ENCODE measurements at regions not wholly inside any gene's neighbourhood (a gene's known extent, or its start where the extent isn't known, plus 50 kb on each side); places are given as distances from the start of the nearest gene placed in this dataset.

DNA sequence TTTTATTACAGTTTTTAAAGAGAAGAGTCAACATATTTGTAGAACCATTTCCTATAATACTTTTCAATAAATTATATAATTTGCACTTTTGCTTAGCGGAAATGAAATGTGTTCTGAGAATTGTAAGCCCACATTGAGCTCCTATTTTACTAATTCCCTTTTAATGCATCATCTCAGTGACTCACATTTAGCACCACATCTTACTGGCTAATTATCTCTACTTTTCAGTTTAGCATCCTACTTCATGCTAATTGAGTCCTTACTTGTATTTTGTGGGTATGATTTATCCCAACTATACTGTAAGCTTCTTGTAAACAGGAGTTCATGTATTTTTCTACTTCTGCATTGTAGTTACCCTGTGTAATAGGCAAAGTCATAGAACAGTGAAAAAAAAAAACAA lies 67.5 kb downstream of the TMX1 start:
- Histone ChIP-seq H3K36me3 (no peaks in the 10 kb centered on the region), H3K27ac (no peak overlapping the region), H3K4me3 (no peak overlapping the region), H3K27me3 (no peaks in the 10 kb centered on the region), H3K9me3 (no peaks in the 10 kb centered on the region), H3K4me1 (peaks cover 10 to 14% of the 10 kb centered on the region in 2 donors)
- in situ Hi-C loops (cut with MboI; ENCODE audit: low sequenced_read_pairs in 4 of 4), result no loop called here
- TF ChIP-seq, protein P1, sequence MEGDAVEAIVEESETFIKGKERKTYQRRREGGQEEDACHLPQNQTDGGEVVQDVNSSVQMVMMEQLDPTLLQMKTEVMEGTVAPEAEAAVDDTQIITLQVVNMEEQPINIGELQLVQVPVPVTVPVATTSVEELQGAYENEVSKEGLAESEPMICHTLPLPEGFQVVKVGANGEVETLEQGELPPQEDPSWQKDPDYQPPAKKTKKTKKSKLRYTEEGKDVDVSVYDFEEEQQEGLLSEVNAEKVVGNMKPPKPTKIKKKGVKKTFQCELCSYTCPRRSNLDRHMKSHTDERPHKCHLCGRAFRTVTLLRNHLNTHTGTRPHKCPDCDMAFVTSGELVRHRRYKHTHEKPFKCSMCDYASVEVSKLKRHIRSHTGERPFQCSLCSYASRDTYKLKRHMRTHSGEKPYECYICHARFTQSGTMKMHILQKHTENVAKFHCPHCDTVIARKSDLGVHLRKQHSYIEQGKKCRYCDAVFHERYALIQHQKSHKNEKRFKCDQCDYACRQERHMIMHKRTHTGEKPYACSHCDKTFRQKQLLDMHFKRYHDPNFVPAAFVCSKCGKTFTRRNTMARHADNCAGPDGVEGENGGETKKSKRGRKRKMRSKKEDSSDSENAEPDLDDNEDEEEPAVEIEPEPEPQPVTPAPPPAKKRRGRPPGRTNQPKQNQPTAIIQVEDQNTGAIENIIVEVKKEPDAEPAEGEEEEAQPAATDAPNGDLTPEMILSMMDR (IDR thresholded peaks at IDR 0.05 in 4 of 5, conservative IDR thresholded peaks at IDR 0.05 in 1 of 5), result no peak
- no peak for TF ChIP-seq POLR2A (IDR thresholded peaks at IDR 0.05)
- DNase-seq (no peak), ATAC-seq (no peak)
- intact Hi-C loops (cut with DNase I; ENCODE audit: low total_unique reads), result no loop called here

DNA sequence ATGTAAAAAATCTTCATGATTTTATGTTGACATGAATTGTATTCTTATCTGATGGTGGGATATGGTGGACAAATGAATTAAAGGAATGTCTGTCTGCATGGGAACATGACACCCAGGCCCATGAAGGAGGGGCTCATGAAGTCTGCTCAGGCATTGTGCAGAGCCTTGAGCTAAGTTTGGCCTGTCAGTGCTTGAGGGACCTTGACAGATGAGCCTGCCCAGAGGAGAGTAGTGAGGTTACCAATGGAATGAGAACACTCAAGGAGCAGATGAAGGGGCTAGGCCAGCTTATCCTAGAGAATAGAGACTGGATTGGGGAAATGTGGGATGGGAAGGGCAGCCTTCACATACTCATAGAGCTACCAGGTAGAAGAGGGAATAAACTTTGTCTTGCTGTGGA lies 68.8 kb downstream of the TMX1 start:
- no peaks in the 10 kb centered on the region for H3K36me3 ChIP-seq
- H3K27ac ChIP-seq, result no peak overlapping the region
- intact Hi-C loops (cut with DNase I; ENCODE audit: low total_unique reads), result no loop called here
- in situ Hi-C loops (cut with MboI; ENCODE audit: low sequenced_read_pairs in 4 of 4), result no loop called here
- no peak overlapping the region for H3K4me3 ChIP-seq
- H3K4me1 ChIP-seq, result peaks cover 10 to 14% of the 10 kb centered on the region in 2 donors
- H3K27me3 ChIP-seq, result no peaks in the 10 kb centered on the region
- TF ChIP-seq, protein P1 (IDR thresholded peaks at IDR 0.05 in 4 of 5, conservative IDR thresholded peaks at IDR 0.05 in 1 of 5), result no peak
- no peak for TF ChIP-seq POLR2A (IDR thresholded peaks at IDR 0.05)
- ATAC-seq, result no peak
- no peak for DNase-seq
- H3K9me3 ChIP-seq, result no peaks in the 10 kb centered on the region

DNA sequence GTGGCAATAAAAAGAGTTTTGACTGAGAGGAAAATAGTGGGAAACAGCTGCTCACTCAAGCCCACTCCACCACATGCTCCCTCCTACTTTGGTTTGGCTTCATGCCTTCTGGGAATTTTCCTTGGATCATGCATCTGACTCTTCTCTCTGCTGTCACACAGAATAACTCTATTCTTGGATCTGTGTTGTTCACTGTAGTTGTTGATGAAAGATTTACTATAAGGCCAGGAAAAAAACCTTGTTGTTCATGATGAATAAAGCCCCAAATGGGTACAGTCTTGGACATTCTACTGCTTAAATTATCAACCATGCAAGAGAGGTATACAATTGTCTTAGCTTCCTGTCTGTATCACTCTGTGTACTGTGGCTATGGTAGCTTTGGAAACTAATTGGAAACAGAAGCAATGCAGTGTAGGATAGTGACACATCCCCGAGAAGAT lies 70.5 kb downstream of the TMX1 start:
- DNase-seq (peak in 1 of 2 donors; percentile 8), ATAC-seq (peak; percentile 60 to 79)
- H3K9me3 ChIP-seq, result no peaks in the 10 kb centered on the region
- H3K4me1 ChIP-seq, result peaks cover 10 to 14% of the 10 kb centered on the region in 2 donors
- peak overlapping the region in 3 of 4 donors; percentile 23 to 35 (median 28) for H3K27ac ChIP-seq
- H3K36me3 ChIP-seq, result no peaks in the 10 kb centered on the region
- no peaks in the 10 kb centered on the region for H3K27me3 ChIP-seq
- in situ Hi-C loops (cut with MboI; ENCODE audit: low sequenced_read_pairs in 4 of 4) (no loop called here), intact Hi-C loops (cut with DNase I; ENCODE audit: low total_unique reads) (no loop called here)
- TF ChIP-seq, protein P1 (IDR thresholded peaks at IDR 0.05 in 4 of 5, conservative IDR thresholded peaks at IDR 0.05 in 1 of 5), result no peak
- TF ChIP-seq POLR2A (IDR thresholded peaks at IDR 0.05), result no peak
- no peak overlapping the region for H3K4me3 ChIP-seq

DNA sequence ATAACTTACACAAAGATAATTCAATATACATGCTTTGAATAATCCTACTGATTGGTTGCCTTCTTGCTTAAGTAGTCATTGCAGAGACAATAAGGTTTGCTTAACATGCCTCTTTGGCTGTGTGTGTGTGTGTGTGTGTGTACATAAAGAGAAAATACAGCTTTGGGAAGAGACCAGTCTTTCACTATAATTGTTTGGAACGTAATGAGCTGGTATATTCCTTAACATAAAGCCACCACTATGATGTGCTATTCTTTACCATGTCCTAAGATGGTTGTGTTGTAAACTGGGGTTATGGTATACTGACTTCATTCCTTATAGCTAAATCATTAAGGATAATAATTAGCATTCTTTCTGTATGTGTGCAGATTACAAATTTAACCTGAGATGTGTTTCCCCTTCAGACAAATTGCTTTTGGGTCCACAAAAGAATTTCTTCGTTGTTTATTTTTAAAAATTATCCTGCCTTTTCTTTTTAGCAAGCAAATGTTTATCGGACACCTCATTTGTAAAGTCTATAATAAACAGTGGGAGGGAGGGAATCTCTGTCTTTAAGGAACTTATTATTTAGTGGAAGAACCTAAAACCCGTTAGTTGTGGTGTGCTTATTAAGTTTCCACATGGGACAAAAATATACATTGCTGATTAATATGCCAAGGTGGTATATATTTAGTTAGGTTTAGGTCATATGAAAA lies 74.4 kb downstream of the TMX1 start:
- no peak for ATAC-seq
- Histone ChIP-seq H3K9me3 (no peaks in the 10 kb centered on the region), H3K27ac (no peak overlapping the region), H3K4me3 (no peak overlapping the region), H3K4me1 (peaks cover 15 to 19% of the 10 kb centered on the region in 2 donors), H3K27me3 (no peaks in the 10 kb centered on the region), H3K36me3 (no peaks in the 10 kb centered on the region)
- DNase-seq, result no peak
- TF ChIP-seq, protein P1 (IDR thresholded peaks at IDR 0.05 in 4 of 5, conservative IDR thresholded peaks at IDR 0.05 in 1 of 5), result no peak
- no peak for TF ChIP-seq POLR2A (IDR thresholded peaks at IDR 0.05)
- in situ Hi-C loops (cut with MboI; ENCODE audit: low sequenced_read_pairs in 4 of 4) (no loop called here), intact Hi-C loops (cut with DNase I; ENCODE audit: low total_unique reads) (no loop called here)

DNA sequence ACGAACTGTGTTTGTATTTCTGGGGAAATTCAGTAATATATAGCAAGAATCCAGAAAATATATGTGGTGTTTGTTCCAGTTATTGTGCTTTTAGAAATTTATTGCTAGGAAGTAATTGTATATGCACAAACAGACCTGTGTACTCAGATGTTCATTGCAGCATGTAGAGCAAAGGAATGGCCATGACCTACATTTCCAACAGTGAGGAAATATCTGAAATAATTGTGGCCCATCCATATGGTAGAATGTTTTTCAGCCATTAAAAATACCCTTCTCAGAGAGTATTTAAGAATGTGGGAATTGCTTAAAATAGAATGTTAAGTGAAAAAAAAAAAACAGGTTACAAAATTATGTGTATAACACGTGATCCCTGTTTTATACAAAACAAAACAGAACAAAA lies 77.3 kb downstream of the TMX1 start:
- TF ChIP-seq POLR2A (IDR thresholded peaks at IDR 0.05), result no peak
- TF ChIP-seq, protein P1 (IDR thresholded peaks at IDR 0.05 in 4 of 5, conservative IDR thresholded peaks at IDR 0.05 in 1 of 5), result no peak
- H3K27ac ChIP-seq, result no peak overlapping the region
- ATAC-seq (no peak), DNase-seq (no peak)
- peaks cover 5 to 11% of the 10 kb centered on the region in 2 donors for H3K4me1 ChIP-seq
- no peaks in the 10 kb centered on the region for H3K27me3 ChIP-seq
- in situ Hi-C loops (cut with MboI; ENCODE audit: low sequenced_read_pairs in 4 of 4) (no loop called here), intact Hi-C loops (cut with DNase I; ENCODE audit: low total_unique reads) (no loop called here)
- no peak overlapping the region for H3K4me3 ChIP-seq
- H3K9me3 ChIP-seq, result no peaks in the 10 kb centered on the region
- H3K36me3 ChIP-seq, result no peaks in the 10 kb centered on the region

All from gastrocnemius medialis (tissue), 4 donors.